ENCODE measurements at regions not wholly inside any gene's neighbourhood (a gene's known extent, or its start where the extent isn't known, plus 50 kb on each side); places are given as distances from the start of the nearest gene placed in this dataset.

- TF ChIP-seq CTCF (IDR thresholded peaks at IDR 0.05), result no peak
- no peak for TF ChIP-seq EP300 (IDR thresholded peaks at IDR 0.05)
These were observed 181.8 kb upstream of the NPVF start for GRCh38 chr7:25409897-25410636.
